HG03095 (cell line): ENCODE measurements at regions not wholly inside any gene's neighbourhood (a gene's known extent, or its start where the extent isn't known, plus 50 kb on each side); places are given as distances from the start of the nearest gene placed in this dataset.
"Not testable (repeated sequence)": the region's sequence is repeated elsewhere in the genome, so short reads cannot be mapped to it uniquely, and the experiment has no call there.

Experiments
- ATAC-seq: cut with Tn5 transposase; IDR thresholded peaks from one replicate; pipeline ENCODE4 v1.9.1; 2021; ENCODE audit warnings: moderate library complexity; ENCODE audit not compliant: unreplicated experiment

DNA sequence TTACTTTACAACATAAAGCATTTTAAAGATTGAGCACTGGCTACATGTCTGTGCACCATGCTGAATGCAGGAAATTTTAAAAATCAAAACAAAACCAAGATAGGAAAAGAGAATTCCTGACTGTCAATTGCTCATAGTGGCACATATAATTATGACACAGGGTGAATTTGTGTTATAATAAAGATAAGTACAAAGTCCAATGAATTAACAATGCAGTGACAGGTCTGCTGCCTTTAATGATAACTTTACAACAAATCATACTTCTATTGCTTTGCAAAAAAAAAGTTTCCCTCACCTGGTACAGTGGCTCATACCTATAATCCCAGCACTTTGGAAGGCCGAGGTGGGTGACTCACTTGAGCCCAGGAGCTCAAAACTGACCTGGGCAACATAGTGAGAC is 93.8 kb upstream of the OSBPL8 start:
- ATAC-seq: no peak

DNA sequence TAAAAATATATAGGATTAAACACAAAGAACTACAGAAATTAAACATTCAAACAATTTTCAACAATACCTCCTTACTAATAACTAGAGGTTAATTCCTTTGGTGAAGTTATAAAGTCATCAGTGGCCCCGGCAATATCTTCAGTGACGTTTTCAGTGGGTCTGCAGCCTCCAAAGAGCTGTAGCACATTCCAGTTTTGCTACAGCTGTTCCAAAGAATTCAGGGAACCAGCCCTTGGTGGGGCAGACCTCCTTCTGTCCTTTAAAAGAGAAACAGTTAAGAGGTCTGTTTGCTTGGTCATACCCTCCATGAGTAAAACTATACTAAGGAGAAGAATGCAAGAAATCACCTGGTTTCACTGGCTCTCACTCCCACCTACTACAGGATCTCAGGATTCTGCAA is 99.2 kb upstream of the ZDHHC17 start:
- ATAC-seq: no peak

- no peak for ATAC-seq
Observed at GRCh38 chr12:76666290-76666835, 97.6 kb upstream of the ZDHHC17 start.

- ATAC-seq: no peak
Observed at GRCh38 chr12:76669981-76670380, 93.9 kb upstream of the ZDHHC17 start.

DNA sequence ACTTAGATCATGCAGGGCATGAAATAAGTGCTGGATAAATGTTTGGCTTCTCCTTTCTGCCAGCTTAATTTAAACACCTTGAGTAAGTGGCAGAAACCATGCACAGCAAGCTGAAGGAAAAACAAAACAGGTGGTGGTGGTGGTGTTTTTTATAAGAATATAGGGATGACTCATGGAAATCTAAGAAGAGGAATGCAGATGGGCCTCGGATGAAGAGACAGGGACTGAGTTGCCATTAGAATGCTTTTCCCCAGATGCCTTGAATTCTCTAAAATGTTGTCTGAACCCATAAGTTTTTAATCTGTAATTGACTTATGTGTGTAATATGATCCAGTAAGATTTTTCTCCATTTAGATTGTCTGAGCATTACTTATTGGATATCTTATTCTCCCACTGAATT is 93.1 kb upstream of the ZDHHC17 start:
- ATAC-seq: no peak

- ATAC-seq: no peak
Observed at GRCh38 chr12:76674669-76675315, 89.1 kb upstream of the ZDHHC17 start.

DNA sequence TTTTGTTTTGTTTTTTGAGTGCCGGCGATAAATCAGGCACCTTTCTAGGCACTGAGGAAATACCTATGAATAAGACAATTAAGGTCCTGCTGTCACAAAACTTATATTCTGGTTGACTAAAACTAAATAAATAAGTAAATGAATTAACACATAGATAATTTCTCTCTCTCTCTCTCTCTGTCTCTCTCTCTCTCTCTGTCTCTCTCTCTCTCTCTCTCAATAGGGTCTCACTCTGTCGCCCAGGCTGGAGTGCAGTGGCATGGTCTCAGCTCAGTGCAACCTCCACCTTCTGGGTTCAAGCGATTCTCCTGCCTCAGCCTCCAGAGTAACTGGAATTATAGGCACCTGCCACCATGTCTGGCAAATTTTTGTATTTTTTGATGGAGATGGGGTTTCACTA is 87.7 kb upstream of the ZDHHC17 start:
- not testable (repeated sequence) for ATAC-seq

- no peak for ATAC-seq
Observed at GRCh38 chr12:76678992-76679391, 84.9 kb upstream of the ZDHHC17 start.

DNA sequence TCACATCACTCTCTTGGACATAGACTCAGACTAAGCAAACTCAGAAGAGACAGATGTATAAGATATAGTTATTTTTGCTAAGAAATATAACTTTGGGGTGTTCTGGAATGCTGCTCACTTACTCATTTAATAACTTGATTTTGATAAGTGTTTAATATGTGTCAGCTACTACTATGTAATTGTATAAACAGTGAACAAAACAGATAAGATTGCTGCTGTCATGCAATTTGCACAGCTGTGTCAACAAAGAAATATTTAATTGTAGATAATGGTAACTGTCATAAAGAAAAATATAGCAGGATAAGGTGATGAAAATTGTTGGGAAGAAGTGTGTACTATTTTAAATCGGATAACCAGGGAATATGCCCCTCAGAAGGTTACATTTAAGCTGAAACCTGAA is 84.1 kb upstream of the ZDHHC17 start:
- no peak for ATAC-seq

GRCh38 chr12:76680940-76681339 is 83.0 kb upstream of the ZDHHC17 start:
- no peak for ATAC-seq

DNA sequence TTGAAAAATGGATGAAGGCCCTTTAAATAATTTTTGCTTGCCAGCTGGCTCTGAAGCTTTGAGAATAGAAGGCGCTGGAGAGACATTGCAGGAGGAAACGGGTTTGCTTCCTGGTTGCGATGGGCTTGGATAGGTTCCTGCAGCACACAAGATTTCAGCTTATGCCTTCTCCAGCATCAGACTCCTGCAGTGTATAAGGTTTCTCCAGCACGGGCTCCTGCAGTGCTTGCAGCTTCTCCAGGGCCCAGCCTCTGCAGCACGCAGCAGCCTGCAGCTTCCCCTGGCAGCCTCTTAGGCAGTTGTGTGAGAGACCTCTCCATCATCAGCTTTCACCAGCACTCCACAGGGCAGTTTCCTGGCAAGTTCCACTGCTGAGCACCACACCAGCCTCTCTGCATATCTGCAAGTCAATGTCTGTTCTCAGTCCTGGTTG is 78.7 kb upstream of the ZDHHC17 start:
- ATAC-seq: no peak

- ATAC-seq: no peak
Observed at GRCh38 chr12:76687981-76688380, 75.9 kb upstream of the ZDHHC17 start.

GRCh38 chr12:76688631-76689030 is 75.3 kb upstream of the ZDHHC17 start:
- ATAC-seq: no peak

DNA sequence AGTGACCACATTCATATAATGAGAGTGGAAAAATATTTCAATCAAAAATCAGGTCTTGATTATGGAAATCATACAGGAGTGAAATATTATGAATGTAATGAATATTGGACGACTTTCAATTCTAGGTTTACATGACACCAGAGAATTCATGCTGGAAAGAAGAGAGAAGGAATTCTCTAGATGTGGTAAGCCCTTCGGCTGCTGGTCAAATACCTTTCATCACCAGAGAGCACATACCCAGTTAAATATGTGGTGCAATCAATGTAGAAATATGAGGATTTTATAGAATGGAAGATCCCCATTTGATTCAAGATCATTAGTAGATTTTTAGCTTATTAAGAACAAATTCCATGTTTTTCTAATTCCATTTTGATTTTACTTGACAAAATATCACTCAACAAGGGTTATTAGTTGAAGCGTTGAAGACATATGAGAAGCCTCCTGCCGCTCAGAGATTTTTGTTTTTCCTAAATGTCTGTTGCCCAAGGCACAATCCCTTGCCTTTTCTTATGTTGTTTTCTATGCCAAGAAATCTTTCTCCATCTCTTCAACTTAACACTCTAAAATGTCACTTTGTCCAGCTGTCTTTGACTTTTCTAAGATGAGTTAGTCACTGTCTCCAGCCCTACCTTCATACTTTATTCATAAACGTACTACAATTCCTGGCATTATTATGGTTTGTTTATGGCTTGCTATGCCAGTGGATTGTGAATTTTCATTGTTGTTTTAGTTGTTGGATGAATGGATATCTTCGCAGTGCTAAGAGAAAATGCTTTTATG is 72.8 kb upstream of the ZDHHC17 start:
- ATAC-seq: no peak

DNA sequence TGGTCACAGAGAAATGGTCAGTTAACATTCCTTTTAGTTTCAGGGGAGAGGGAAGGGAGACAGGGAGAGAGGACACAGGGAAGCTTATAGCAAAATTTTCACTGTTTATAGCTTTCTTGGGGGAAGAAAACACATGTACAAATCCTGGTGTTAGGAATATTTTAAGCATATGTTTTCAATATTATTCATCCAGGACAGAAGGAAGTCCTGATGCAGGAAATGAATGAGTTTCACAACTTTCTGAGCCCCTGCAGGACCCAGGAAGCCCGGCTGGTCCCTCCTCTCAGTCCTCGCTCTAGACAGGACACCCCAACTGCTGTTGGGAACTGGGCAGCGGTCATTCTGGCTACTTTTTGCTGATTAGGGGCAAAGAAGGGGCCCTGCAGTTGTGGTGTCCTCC is 71.1 kb upstream of the ZDHHC17 start:
- ATAC-seq: no peak

DNA sequence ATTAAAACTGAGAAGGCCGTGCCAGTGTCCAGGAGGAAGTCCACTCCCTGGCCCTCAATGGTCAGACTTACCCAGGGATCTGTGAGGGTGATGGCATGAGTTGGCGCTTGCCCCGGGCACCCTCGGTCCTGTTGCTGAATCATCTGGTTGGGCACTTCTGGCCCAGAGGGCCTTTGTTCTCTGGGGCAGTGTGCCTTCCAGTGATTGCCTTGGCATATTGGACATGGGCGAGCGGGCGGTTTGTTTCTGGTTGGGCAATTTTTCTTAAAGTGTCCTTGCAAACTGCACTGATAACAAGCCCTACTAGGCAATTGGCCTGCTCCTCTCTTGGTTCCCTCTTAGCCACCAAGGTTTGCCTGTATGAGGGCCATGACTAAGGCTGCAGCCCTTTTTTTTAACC is 69.5 kb upstream of the ZDHHC17 start:
- no peak for ATAC-seq

DNA sequence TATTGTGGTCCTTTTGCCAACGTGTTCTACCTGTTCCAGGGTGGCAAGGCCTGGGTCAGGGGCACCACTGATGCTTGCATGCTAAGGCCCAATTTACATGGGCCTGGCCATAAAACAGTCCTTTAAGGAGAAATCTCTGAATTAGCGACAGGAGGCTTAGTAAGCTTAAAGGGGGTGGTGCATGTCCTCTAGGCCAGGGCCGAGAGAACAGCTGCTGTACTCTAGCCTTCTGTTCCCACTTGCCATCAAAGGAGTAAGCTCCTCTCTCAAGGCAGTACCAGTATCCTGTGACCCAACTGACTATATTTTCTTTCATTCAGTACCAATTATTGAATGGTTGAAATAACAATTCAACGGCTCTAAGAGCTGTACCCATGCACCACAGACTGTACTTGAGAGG is 67.7 kb upstream of the ZDHHC17 start:
- ATAC-seq: no peak

- no peak for ATAC-seq
Observed at GRCh38 chr12:76697849-76698248, 66.1 kb upstream of the ZDHHC17 start.

GRCh38 chr12:76698316-76698715 is 65.6 kb upstream of the ZDHHC17 start:
- no peak for ATAC-seq

- ATAC-seq: no peak
Observed at GRCh38 chr12:76698966-76699365, 64.9 kb upstream of the ZDHHC17 start.

DNA sequence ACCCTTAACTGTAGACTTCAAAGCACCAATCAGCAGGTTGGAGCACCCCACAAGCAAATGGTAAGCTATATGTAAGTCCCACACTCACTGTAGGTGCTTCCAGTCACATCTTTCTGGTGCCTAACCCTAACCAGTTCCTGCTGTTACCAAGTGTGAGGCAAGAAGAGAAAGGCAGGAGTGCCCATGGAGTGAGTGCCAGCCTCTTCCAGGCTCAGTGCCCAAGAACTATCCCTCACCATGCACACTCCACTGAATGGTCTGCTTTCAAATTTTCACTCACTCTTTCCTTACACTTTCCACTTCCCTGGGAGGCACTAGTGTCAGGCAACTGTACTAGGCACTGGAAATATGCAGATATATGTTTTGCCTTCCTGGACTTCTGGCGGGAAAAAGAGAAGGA is 62.2 kb upstream of the ZDHHC17 start:
- ATAC-seq: no peak

GRCh38 chr12:76702946-76703345 is 61.0 kb upstream of the ZDHHC17 start:
- ATAC-seq: no peak
